HEK293 (cell line): ENCODE measurements at regions not wholly inside any gene's neighbourhood (a gene's known extent, or its start where the extent isn't known, plus 50 kb on each side); places are given as distances from the start of the nearest gene placed in this dataset.

ENCODE experiments used
- CTCF ChIA-PET: fragments of 350-600 bp; formaldehyde crosslinking; extraction: SDS; loops from one replicate; lab custom pipeline; 2021; ENCODE audit warnings: antibody characterized with exemption; lab: Yijun Ruan, JAX
- POLR2A ChIA-PET: fragments of 300-600 bp; formaldehyde crosslinking; extraction: SDS; loops from one replicate; lab custom pipeline; 2020; ENCODE audit warnings: antibody characterized with exemption, inconsistent platforms; lab: Yijun Ruan, JAX
- H3K27ac ChIP-seq: fragments of 200-500 bp; sonication (Bioruptor generic); 2 replicates; pipeline ENCODE4 v1.5.1; 2014; ENCODE audit warnings: low read depth, low read length, control low read depth, inconsistent platforms; ENCODE audit errors: extremely low read depth
- H3K36me3 ChIP-seq, 2 experiments: fragments of 200-500 bp in 1 of 2; sonication (Bioruptor generic) in 1 of 2; 1 replicate in 1 of 2; 2 replicates in 1 of 2; pipeline ENCODE4 v1.5.1; 2014 to 2017; ENCODE audit warnings: inconsistent platforms in 2 of 2, low read length in 2 of 2; ENCODE audit not compliant: control insufficient read depth in 2 of 2, insufficient read depth in 1 of 2
- H3K4me1 ChIP-seq: fragments of 200-500 bp; sonication (Bioruptor generic); 2 replicates; pipeline ENCODE4 v1.5.1; 2014; ENCODE audit warnings: mild to moderate bottlenecking, low read length, inconsistent platforms; ENCODE audit not compliant: control insufficient read depth, insufficient read depth
- H3K4me3 ChIP-seq: 2 replicates; pipeline ENCODE4 v1.5.1; 2011; ENCODE audit warnings: low read depth, mild to moderate bottlenecking, control low read depth, low read length, moderate library complexity
- H3K9me3 ChIP-seq: fragments of 200-500 bp; sonication (Bioruptor generic); 2 replicates; pipeline ENCODE4 v1.5.1; 2014; ENCODE audit warnings: low read depth, low read length, inconsistent platforms; ENCODE audit not compliant: control insufficient read depth, insufficient read depth
- HOXD13 ChIP-seq: sonication (generic); formaldehyde crosslinking; IDR thresholded peaks from 2 replicates; pipeline ENCODE4 v1.8.0; 2022; ENCODE audit warnings: missing genetic modification reagents, borderline replicate concordance
- KLF1 ChIP-seq: fragments of 450-650 bp; formaldehyde crosslinking; IDR thresholded peaks from 2 replicates; pipeline ENCODE4 v1.5.1; 2016; ENCODE audit warnings: missing biosample characterization, missing genetic modification characterization
- YY1 ChIP-seq: fragments of 450-650 bp; formaldehyde crosslinking; IDR thresholded peaks from 2 replicates; pipeline ENCODE4 v1.5.1; 2018; ENCODE audit warnings: missing biosample characterization, missing genetic modification characterization
- ZBTB8A ChIP-seq: fragments of 450-650 bp; formaldehyde crosslinking; IDR thresholded peaks from 2 replicates; pipeline ENCODE4 v1.5.1; 2016; ENCODE audit warnings: missing biosample characterization, missing genetic modification characterization
- ZNF169 ChIP-seq: fragments of 450-650 bp; formaldehyde crosslinking; IDR thresholded peaks from 2 replicates; pipeline ENCODE4 v1.5.1; 2016; ENCODE audit warnings: missing biosample characterization, missing genetic modification characterization
- ZNF223 ChIP-seq: fragments of 450-650 bp; formaldehyde crosslinking; IDR thresholded peaks from 2 replicates; pipeline ENCODE4 v1.5.1; 2016; ENCODE audit warnings: missing biosample characterization, missing genetic modification characterization
- ZNF426 ChIP-seq: fragments of 450-650 bp; formaldehyde crosslinking; IDR thresholded peaks from 2 replicates; pipeline ENCODE4 v1.5.1; 2017; ENCODE audit warnings: missing biosample characterization, missing genetic modification characterization, mild to moderate bottlenecking, inconsistent platforms, moderate library complexity
- ZNF529 ChIP-seq: fragments of 450-650 bp; formaldehyde crosslinking; IDR thresholded peaks from 2 replicates; pipeline ENCODE4 v1.5.1; 2017; ENCODE audit warnings: missing genetic modification characterization, missing biosample characterization; ENCODE audit not compliant: insufficient replicate concordance
- ZNF585B ChIP-seq: fragments of 450-650 bp; formaldehyde crosslinking; IDR thresholded peaks from 2 replicates; pipeline ENCODE4 v1.5.1; 2016; ENCODE audit warnings: missing biosample characterization, missing genetic modification characterization
- ZNF600 ChIP-seq: fragments of 450-650 bp; formaldehyde crosslinking; IDR thresholded peaks from 2 replicates; pipeline ENCODE4 v1.5.1; 2016; ENCODE audit warnings: missing biosample characterization, missing genetic modification characterization
- ZNF626 ChIP-seq: fragments of 450-650 bp; sonication (Bioruptor Pico); formaldehyde crosslinking; IDR thresholded peaks from 2 replicates; pipeline ENCODE4 v1.5.1; 2018; ENCODE audit warnings: missing biosample characterization, missing genetic modification characterization, inconsistent platforms
- ZNF843 ChIP-seq: fragments of 450-650 bp; formaldehyde crosslinking; IDR thresholded peaks from 2 replicates; pipeline ENCODE4 v1.5.1; 2016; ENCODE audit warnings: missing biosample characterization, missing genetic modification characterization
- ZSCAN23 ChIP-seq: fragments of 450-650 bp; formaldehyde crosslinking; IDR thresholded peaks from 2 replicates; pipeline ENCODE4 v1.5.1; 2016; ENCODE audit warnings: missing biosample characterization, missing genetic modification characterization
- TF ChIP-seq, protein P1 (sequence below): fragments of 450-650 bp; formaldehyde crosslinking; IDR thresholded peaks from 2 replicates; pipeline ENCODE4 v1.5.0; 2017; ENCODE audit warnings: missing biosample characterization, missing genetic modification characterization, borderline replicate concordance
- TF ChIP-seq, protein P2 (sequence below): fragments of 450-650 bp; formaldehyde crosslinking; IDR thresholded peaks from 2 replicates; pipeline ENCODE4 v1.5.1; 2016; ENCODE audit warnings: missing biosample characterization, missing genetic modification characterization
- TF ChIP-seq, protein P3 (sequence below): fragments of 450-650 bp; IDR thresholded peaks from 2 replicates; pipeline ENCODE4 v1.5.1; 2018; ENCODE audit warnings: missing biosample characterization, missing genetic modification characterization
- TF ChIP-seq, protein P4 (sequence below): fragments of 450-650 bp; formaldehyde crosslinking; IDR thresholded peaks from 2 replicates; pipeline ENCODE4 v1.5.1; 2017; ENCODE audit warnings: missing biosample characterization, missing genetic modification characterization
- TF ChIP-seq, protein P5 (sequence below): fragments of 450-650 bp; formaldehyde crosslinking; IDR thresholded peaks from 2 replicates; pipeline ENCODE4 v1.5.1; 2016; ENCODE audit warnings: missing biosample characterization, missing genetic modification characterization
- TF ChIP-seq, protein P6 (sequence below): fragments of 450-650 bp; formaldehyde crosslinking; IDR thresholded peaks from 2 replicates; pipeline ENCODE4 v1.5.1; 2016; ENCODE audit warnings: missing biosample characterization, missing genetic modification characterization

DNA sequence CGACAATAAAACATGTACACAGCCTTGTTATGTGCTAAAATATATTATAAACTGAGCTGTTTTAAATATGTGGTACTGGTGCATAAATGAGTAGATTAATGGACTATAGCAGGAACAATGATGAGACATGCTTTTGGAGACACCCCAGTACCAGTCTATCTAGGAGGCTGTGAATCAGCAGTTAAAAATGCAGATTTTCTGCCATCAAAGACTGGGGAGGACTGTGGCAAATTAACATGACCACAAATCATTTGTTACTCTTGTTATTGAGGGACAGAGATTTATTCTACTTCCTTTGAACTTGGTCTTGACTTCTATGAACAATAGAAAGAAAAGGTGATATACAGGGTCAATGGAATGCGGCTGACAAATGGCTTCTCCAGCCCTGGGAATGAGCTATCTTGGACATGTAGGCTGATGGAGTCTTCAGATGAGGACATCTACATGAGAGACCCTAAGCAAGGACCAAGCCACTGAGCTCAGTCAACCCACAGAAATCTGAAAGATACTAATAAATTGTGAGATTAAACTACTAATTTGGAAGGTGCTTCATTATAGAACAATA is 551.7 kb upstream of the GJE1 start:
- H3K4me1 ChIP-seq: no peaks in the 10 kb centered on the region
- no peaks in the 10 kb centered on the region for H3K36me3 ChIP-seq
- CTCF ChIA-PET: interaction anchor here (0.6 kb wide), 1 partner anchor 30 kb away, joined by 3 read pairs; no protein-coding TSS in a partner anchor
- no peak overlapping the region for H3K4me3 ChIP-seq
- POLR2A ChIA-PET: no interaction called here
- TF ChIP-seq ZNF426 (tag by site-specific recombination) (no peak), ZSCAN23 (tag by site-specific recombination) (no peak), KLF1 (tag by site-specific recombination) (no peak), ZNF626 (no peak), ZBTB8A (tag by site-specific recombination) (no peak), ZNF585B (tag by site-specific recombination) (no peak), HOXD13 (CRISPR knock-in tag) (no peak)
- TF ChIP-seq, protein P1, sequence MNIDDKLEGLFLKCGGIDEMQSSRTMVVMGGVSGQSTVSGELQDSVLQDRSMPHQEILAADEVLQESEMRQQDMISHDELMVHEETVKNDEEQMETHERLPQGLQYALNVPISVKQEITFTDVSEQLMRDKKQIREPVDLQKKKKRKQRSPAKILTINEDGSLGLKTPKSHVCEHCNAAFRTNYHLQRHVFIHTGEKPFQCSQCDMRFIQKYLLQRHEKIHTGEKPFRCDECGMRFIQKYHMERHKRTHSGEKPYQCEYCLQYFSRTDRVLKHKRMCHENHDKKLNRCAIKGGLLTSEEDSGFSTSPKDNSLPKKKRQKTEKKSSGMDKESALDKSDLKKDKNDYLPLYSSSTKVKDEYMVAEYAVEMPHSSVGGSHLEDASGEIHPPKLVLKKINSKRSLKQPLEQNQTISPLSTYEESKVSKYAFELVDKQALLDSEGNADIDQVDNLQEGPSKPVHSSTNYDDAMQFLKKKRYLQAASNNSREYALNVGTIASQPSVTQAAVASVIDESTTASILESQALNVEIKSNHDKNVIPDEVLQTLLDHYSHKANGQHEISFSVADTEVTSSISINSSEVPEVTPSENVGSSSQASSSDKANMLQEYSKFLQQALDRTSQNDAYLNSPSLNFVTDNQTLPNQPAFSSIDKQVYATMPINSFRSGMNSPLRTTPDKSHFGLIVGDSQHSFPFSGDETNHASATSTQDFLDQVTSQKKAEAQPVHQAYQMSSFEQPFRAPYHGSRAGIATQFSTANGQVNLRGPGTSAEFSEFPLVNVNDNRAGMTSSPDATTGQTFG (tag by site-specific recombination): no peak
- TF ChIP-seq, protein P2, sequence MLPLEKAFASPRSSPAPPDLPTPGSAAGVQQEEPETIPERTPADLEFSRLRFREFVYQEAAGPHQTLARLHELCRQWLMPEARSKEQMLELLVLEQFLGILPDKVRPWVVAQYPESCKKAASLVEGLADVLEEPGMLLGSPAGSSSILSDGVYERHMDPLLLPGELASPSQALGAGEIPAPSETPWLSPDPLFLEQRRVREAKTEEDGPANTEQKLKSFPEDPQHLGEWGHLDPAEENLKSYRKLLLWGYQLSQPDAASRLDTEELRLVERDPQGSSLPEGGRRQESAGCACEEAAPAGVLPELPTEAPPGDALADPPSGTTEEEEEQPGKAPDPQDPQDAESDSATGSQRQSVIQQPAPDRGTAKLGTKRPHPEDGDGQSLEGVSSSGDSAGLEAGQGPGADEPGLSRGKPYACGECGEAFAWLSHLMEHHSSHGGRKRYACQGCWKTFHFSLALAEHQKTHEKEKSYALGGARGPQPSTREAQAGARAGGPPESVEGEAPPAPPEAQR: no peak
- TF ChIP-seq, protein P3, sequence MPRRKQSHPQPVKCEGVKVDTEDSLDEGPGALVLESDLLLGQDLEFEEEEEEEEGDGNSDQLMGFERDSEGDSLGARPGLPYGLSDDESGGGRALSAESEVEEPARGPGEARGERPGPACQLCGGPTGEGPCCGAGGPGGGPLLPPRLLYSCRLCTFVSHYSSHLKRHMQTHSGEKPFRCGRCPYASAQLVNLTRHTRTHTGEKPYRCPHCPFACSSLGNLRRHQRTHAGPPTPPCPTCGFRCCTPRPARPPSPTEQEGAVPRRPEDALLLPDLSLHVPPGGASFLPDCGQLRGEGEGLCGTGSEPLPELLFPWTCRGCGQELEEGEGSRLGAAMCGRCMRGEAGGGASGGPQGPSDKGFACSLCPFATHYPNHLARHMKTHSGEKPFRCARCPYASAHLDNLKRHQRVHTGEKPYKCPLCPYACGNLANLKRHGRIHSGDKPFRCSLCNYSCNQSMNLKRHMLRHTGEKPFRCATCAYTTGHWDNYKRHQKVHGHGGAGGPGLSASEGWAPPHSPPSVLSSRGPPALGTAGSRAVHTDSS (tag by site-specific recombination): no peak
- H3K27ac ChIP-seq: no peak overlapping the region
- H3K9me3 ChIP-seq: no peaks in the 10 kb centered on the region

DNA sequence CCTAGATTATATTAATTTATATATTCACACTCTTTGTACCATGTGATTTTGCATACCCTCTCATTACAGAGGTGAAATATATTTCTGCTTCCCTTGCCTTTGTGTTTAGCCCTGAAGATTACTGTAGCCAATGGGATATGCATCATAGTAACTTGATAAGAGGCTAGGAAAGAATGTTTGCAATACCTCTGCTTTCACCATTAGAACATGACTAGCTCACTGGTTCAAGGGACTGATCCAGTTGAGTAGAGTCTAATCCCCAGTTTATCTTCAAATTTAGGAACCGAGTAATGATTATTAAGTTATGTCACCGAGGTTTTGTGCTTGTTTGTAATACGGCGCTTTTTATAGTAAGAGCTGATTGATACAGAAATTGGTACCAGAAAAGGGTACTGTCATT is 552.6 kb upstream of the GJE1 start:
- ChIA-PET POLR2A (no interaction called here), CTCF (no interaction called here)
- Histone ChIP-seq H3K36me3 (no peaks in the 10 kb centered on the region), H3K4me3 (no peak overlapping the region), H3K9me3 (no peaks in the 10 kb centered on the region), H3K27ac (no peak overlapping the region), H3K4me1 (no peaks in the 10 kb centered on the region)
- TF ChIP-seq ZNF843 (tag by site-specific recombination) (no peak), YY1 (no peak), ZNF223 (tag by site-specific recombination) (no peak), ZNF600 (tag by site-specific recombination) (no peak), ZNF529 (tag by site-specific recombination) (no peak), ZNF169 (tag by site-specific recombination) (no peak)
- TF ChIP-seq, protein P4, sequence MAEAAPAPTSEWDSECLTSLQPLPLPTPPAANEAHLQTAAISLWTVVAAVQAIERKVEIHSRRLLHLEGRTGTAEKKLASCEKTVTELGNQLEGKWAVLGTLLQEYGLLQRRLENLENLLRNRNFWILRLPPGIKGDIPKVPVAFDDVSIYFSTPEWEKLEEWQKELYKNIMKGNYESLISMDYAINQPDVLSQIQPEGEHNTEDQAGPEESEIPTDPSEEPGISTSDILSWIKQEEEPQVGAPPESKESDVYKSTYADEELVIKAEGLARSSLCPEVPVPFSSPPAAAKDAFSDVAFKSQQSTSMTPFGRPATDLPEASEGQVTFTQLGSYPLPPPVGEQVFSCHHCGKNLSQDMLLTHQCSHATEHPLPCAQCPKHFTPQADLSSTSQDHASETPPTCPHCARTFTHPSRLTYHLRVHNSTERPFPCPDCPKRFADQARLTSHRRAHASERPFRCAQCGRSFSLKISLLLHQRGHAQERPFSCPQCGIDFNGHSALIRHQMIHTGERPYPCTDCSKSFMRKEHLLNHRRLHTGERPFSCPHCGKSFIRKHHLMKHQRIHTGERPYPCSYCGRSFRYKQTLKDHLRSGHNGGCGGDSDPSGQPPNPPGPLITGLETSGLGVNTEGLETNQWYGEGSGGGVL (tag by site-specific recombination): no peak
- TF ChIP-seq, protein P5, sequence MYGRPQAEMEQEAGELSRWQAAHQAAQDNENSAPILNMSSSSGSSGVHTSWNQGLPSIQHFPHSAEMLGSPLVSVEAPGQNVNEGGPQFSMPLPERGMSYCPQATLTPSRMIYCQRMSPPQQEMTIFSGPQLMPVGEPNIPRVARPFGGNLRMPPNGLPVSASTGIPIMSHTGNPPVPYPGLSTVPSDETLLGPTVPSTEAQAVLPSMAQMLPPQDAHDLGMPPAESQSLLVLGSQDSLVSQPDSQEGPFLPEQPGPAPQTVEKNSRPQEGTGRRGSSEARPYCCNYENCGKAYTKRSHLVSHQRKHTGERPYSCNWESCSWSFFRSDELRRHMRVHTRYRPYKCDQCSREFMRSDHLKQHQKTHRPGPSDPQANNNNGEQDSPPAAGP (tag by site-specific recombination): no peak
- TF ChIP-seq, protein P6, sequence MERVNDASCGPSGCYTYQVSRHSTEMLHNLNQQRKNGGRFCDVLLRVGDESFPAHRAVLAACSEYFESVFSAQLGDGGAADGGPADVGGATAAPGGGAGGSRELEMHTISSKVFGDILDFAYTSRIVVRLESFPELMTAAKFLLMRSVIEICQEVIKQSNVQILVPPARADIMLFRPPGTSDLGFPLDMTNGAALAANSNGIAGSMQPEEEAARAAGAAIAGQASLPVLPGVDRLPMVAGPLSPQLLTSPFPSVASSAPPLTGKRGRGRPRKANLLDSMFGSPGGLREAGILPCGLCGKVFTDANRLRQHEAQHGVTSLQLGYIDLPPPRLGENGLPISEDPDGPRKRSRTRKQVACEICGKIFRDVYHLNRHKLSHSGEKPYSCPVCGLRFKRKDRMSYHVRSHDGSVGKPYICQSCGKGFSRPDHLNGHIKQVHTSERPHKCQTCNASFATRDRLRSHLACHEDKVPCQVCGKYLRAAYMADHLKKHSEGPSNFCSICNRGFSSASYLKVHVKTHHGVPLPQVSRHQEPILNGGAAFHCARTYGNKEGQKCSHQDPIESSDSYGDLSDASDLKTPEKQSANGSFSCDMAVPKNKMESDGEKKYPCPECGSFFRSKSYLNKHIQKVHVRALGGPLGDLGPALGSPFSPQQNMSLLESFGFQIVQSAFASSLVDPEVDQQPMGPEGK (tag by site-specific recombination): no peak
